Urothelium cell line (cell line): ENCODE measurements at regions not wholly inside any gene's neighbourhood (a gene's known extent, or its start where the extent isn't known, plus 50 kb on each side); places are given as distances from the start of the nearest gene placed in this dataset.

Experiments used
- DNase-seq: peaks from one replicate; pipeline ENCODE4 v3.0.0; 2011; ENCODE audit warnings: low spot score, mixed read lengths
- FAIRE-seq: peaks from 2 replicates; lab custom pipeline; 2011; peaks lifted over from hg19 to GRCh38; lab: Jason Lieb, UNC

DNA sequence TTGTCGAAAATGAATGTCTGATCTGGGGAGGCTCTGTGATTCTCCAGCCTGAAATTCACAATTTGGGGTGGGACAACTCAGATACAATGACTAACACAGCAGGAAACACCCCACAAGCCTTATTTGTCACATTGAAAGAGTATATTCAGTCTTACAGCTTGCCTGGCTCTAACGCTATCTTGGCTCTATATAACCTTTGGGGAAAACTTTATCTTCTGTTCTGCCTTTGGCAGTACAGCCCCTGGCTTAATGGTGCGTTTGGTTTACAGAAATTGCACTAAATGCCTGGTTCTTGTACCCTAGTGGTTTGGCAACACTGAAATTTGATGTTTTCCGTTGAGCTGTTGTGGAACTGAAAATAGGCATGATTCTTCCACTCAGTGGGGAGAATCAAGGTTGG lies 178.1 kb upstream of the VEGFC start:
- no peak for DNase-seq
- FAIRE-seq: no peak

DNA sequence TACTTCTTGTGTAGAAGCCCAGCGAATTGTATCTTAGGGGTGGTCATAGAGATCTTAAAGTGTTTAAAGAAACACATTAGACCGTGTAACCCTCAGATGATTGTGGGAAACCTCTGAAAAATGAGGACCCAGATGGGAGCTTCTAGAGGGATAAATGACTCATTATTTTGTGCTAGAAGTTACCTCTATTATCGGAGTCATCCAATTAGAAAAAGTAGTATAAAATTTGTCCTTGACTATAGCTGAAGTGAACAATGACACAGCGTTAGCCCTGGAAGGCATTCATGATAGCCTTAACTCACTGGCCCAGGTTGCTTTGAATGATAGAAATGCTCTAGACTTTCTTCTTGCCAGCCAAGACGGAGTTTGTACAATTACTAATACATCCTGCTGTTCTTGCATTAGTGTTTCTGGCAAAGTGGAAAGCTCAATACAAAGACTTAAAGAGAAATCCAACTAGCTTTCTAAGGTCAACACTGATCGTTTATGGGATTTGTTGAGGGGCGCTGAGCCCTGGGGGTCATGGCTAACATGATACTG lies 178.9 kb upstream of the VEGFC start:
- no peak for DNase-seq
- no peak for FAIRE-seq

DNA sequence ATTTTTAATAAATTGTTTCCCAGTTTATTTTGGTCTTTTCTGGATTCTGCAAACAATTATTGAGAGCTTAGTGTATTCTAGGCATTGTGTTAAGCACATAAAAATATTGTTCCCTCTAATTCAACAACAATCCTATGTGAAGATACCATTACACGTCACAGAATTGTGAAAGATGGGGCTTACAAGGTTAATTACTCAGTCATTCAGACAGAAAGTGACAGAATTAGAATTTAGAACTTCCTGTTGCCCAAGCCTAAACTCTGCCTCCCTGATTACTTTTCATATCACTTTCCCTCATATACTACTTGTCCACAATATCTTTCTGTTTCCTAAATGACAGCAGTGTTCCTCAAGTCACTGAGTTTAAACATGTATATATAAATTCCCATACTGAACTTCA lies 186.7 kb upstream of the VEGFC start:
- no peak for FAIRE-seq

DNA sequence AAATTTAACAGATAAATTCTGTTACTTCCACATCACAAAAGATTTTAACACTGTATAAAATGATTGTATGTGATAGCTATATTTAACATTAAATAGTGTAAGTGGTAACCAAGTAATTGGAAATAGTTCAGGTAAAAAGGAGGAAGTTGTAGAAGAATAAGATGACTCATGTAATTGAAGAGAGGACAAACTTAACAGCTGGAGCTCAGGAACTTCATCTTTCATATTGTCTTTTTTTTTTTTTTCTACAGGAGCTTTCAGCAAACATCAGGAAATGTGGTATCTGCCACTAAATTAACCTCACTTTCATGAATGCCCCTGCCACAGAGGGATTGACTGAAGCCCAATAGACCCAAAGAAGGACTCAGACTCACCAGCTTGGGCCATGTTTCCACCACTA lies 188.4 kb upstream of the VEGFC start:
- FAIRE-seq (no peak), DNase-seq (no peak)

More for the DNA sequence above, 186.7 kb upstream of the VEGFC start:
- no peak for DNase-seq

DNA sequence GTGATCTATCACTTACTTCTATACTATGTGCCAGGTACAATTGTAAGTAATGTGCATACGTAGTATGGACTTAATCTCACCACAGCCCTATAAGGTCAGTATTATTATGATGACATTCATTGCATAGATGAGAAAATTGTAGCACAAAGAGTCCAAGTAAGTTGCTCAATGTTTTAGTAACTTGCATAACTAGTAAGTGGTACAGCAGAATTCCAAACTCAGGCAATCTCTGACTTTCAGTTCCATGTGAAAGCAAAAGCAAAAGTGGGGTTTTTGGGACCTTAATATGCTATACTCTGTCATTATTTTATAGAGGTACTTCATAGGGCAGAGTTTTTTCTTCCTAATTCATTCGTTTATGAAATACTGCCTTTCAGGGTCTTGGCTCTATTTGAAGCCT lies 188.8 kb upstream of the VEGFC start:
- DNase-seq (no peak), FAIRE-seq (no peak)

DNA sequence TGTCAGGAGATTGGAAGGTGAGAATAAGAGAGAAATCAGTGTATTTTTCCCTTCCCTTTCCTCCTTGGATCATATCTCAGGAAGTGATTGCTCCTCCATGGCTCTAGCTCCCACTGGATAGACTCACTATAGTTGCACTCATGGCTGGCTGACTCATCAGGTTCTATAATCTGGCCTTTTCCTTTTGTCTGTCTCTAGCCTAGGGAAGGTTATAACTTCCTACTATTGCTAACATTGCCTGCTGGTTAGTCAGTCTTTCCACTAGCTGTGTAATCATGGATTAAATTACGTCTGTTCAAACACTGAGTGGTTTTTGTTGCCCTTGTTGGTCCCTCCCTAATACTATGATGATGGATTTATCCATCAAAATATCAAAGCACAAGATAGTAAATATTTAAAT lies 195.5 kb upstream of the VEGFC start:
- FAIRE-seq: no peak
- DNase-seq: peak; percentile 72

DNA sequence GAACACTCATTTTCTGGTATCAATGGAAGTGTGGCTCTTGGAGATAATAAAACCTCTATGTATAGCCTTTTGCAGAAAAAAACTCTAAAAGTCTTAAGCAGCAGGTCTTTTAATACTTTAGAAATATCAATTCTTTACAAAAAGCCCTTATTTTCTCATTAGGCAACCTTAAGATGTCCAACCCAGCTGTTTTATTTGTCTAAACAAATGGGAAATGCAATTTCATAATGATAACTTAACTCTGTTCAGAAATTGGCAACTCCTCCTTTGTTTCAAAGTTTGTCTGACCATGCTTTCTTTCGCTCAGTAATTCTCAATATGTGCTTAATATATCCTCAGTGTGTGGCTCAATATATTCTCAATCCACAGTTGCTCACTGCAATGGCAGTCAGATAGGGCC lies 196.5 kb upstream of the VEGFC start:
- no peak for DNase-seq
- FAIRE-seq: no peak

DNA sequence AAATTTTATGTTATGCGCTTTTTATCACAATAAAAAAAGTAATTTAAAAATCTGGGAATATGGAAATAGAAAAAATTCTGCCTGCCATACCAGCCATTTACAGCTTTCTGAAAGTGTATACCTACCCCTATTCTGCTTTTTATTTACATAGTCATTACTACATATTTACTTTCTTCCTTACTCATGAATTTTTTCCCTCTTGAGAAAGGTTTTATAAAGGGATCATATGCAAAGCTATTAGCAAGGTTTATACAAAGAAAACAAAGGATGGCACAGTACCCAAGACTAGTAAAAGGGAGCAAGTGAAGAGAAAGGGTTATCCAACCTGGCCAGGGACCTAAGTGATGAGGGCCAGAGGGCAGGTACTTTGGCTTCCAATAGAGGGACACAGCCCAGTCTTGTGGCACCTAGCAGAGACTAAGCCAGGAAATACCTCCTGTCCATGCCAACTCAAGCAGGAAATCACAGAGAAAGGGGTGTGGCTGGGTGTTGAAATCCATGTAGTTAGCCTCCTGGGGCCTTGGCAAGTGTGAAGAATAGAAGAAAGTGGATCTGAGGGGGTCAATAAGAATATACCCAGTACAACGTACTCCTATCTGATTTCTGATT lies 207.3 kb upstream of the VEGFC start:
- DNase-seq (no peak), FAIRE-seq (no peak)

DNA sequence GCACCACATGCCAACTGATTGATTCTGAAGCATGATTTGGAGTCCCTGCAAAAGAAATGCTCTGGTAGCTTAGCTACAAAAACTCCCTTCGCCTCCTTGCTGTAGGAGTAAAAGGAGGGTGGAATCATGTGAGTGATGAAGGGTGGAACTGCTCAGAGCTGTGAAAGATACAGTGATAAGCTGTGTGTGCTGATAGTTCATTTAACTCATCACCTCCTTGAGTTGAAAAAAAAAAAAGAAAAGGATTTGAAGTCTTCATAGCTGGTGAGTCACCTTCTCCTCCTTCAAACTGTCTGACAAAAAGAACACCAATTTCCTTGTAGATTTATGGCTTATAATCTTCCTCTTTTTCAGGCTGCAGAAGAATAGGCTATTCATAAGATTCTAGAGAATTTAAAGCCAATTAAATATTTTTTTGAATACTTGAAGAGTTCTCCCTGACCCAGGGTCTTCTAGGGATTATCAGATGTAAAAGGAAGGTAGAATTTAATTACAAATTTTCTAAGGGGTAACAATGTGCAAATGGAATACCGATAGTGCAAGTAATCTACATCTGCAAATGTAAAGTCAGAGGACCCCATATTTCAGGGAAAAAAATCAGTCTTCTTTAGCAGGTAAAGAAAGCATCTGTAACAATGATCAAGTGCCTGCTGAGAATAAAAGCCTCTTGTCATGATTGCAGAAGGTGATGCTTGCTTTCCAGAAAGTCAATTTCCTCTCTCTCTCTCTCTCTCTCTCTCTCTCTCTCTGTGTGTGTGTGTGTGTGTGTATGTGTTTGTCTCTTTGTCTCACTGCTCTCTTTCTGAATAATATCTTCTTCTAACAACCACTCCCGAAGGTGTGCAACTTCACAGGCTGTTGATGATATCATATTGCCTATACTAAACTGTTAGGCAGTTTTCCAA lies 208.8 kb upstream of the VEGFC start:
- FAIRE-seq: no peak
- peak; percentile 26 for DNase-seq

DNA sequence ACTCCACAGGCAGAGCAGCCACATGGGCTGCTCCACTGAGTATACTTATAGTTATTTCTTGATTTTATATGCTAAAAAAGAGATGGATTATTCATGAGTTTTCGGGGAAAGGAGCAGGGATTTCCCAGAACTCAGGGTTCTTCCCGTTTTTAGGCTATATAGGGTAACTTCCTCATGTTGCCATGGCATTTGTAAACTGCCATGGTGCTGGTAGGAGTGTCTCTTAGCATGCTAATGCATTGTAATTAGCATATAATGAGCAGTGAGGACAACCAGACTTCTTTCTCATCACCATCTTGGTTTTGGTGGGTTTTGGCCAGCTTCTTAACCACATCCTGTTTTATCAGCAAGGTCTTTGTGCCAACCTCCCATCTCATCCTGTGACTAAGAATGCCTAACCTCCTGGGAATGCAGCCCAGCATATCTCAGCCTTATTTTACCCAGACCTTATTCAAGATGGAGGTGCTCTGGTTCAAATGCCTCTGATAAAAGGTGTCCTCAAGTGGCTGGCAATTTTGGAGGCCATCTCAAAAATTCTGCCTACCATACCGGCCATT lies 213.0 kb upstream of the VEGFC start:
- DNase-seq (no peak), FAIRE-seq (no peak)

DNA sequence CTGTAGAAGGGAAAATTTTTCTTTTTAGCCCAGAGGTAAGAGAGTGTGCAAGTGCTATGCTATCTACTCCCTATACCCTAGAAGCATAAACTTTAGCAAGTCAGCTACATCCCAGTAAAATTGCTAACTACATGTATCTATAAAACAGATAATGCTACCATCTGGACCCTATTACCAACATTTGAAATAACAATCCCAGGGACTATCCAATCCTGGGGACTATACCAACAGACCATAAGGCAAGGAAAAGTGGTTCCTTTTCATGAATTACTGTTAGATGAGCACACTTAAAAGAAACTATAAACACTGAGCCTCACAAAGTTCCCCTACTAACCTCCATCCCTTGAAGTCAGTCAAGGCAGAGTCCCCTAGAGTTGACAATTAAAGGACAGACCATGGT lies 213.6 kb upstream of the VEGFC start:
- FAIRE-seq: no peak
- DNase-seq: no peak

DNA sequence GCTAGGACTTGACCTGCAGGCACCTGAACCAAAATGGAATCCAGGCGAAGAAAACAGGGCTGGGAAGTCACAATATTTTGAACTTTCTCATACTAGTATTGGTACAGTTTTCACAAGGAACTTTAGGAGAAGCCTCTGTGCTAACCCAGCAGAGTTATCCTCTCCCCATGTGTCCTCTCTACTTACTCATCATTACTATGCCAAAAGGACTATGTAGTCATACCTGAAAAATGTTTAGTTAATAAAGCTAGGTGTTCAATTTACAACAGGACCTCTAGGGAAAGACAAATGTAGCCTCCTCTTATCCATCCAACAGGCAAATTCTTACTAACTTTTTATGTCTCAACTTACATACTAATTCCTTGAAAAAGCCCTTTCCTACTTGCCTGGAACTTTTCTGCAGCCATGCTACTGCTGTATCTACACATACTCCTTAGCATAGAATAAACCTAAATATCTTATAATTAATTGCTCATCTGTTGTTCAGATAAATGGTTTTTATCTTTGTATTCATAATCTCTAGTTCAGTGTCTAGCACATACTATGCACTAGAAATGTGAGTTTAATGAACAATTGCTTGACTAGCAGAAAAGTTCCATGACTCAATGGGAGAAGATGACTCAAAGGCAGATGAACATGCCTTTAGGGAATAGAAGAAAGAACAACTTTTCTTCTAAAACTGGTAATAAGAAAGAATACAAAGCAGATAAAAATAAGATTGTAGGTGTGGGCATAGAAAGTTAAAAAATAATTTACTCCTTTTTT lies 215.5 kb upstream of the VEGFC start:
- DNase-seq: no peak

DNA sequence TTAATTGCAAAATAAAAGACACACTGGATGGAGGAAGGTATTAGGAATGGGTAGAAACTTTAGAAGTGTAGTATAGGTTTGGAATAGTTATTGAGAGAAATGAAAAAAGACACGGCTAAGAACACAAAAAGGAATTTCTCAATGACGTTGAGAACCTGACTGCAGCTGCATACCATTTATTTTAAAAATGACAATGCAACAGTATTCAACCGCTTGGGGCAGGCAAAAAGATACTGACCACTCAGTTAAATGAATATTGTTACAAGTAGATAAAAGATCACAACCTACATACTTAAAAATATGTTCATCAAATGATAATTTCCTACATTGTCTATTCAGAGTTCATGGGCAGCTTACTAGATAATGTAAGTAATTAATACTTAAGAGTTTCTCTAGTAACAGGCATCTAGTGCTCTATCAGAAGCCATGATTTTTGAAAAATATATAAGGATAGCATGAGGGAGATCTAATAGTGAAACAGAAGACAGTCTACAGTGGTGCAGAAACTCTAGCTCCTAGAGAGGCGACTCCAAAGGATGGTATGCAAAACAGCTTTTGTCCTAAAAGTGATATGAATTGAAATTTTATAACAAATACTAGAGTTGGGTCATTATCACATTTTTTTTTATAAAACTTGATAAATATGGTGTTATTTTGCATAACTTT lies 216.2 kb upstream of the VEGFC start:
- no peak for FAIRE-seq

More for the DNA sequence above, 215.5 kb upstream of the VEGFC start:
- no peak for FAIRE-seq

DNA sequence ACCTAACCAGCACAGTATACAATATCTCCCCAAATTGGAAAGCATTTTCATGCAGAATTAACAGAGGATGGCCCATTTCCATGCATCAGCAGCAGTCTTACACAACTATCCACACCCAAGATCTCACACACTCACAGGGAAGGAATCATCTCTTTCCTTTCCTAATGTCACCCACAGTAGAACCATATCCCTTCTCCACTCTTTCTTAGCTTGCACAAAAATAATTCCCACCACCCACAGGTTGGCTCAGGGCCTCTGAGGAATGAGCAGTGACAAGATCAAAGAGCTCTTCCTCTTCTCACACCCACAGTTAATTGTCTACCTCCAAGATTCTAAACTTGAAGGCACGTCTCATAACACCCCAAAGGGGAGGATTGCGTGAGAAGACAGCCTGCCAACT lies 217.7 kb upstream of the VEGFC start:
- DNase-seq (no peak), FAIRE-seq (no peak)

More for the DNA sequence above, 216.2 kb upstream of the VEGFC start:
- DNase-seq: no peak

DNA sequence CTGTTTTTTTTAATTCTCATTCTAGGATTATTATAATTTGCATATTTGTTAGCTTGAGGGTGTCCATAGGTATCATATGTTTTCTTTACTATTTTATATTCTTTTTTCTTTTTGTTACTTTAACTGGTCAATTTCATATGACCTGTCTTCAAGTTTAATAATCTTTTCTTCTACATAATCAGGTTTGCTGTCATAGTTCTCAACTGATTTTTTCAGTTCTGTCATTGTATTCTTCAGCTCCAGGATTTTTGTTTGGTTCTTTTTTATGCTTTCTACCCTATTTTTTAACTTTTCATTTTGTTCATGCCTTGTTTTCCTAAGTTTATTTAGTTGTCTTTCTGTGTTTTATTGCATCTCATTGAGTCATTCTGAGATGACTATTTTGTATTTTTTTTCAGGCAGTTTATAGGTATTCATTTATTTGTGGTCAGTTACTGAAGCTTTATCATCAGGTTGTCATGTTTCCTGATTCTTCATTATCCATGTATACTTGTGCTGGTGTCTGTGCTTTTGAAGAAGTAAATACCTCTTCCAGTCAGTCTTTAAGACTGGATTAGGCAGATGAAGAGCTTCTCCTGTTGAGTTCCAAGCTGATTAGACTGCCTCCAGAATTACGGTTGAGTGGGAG lies 220.3 kb upstream of the VEGFC start:
- DNase-seq: no peak
- no peak for FAIRE-seq

DNA sequence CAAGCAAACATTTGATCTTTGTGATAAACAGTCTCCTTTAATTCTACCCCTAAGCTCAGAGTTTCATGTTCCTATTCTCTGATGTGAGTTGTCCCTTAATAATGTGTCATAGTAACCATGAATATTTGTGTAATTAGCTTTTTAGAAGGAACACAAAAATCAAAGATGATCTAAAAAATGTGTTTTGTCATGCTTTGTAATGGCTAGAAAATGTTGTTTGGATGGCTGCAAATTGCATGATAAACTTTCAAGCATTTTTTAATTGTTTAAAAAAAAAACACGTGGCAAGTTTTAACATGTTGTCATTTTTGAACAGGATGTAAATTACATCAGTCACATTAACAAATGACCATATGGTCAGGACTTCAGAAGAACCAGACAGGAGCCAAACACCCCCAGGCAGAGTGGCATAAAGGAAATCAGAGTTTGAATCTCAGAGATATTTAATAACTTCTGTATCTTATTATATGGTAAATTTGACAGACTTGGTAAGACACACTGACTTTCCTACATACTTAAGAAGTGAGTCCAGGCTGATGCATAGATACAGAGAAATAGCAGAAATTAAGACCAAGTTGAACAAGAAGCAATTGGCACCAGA lies 223.9 kb upstream of the VEGFC start:
- FAIRE-seq (no peak), DNase-seq (no peak)

DNA sequence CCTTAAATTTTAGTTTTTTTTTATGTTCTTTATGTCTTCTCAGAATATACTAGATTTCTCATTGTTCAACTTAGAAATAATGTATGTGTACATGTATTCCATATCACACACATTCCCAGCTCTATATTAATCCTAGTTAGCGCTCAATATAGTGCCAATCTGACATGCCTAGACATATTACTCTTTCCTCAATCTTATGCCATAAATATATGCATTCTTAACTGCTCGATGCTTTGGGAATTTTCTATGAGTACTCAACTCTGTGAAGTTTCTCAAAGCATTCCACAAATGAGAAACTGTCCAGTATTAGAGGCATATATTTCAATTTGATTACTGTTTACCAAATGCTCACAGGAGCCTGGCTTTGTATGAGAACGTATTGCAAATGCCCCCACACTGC lies 231.2 kb upstream of the VEGFC start:
- FAIRE-seq: no peak
- DNase-seq: no peak

DNA sequence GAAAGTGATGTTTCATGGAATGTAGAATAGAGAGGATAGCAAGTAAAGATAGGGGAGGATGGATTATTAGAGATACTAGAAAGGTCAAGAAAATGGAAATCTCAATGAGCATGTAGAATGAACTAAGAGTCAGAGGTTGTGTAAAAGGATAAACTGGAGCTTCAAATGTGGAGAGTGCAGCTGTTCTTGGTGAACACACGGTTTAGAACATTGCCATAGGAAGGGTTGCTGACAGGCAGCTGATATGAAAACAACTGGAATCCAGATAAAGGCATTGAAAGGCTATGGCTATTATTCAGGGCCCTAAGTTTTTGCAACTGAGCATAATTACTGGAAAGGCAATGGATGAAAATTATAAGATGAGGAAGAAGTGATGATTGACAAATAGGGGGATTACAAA lies 239.6 kb upstream of the VEGFC start:
- no peak for FAIRE-seq
- DNase-seq: no peak

DNA sequence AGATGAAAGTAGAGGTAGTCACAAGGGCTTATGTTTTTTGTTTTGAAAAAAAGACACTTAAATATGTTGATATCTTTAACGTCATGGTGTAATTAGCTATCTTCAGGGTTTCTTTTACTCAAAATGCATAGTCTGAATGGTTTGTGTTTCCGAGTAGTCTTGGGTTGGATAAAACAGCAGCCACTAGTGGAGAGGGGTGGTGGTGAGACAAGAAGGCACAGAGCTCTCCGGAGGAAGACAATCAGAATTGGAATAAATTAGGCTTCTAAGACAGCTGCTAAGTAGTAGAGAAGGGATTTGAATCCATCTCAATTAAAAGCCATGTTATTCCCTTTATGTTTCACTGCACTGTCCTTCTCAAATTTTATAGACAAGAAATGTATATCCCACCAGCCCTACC lies 240.4 kb upstream of the VEGFC start:
- DNase-seq (no peak), FAIRE-seq (no peak)

DNA sequence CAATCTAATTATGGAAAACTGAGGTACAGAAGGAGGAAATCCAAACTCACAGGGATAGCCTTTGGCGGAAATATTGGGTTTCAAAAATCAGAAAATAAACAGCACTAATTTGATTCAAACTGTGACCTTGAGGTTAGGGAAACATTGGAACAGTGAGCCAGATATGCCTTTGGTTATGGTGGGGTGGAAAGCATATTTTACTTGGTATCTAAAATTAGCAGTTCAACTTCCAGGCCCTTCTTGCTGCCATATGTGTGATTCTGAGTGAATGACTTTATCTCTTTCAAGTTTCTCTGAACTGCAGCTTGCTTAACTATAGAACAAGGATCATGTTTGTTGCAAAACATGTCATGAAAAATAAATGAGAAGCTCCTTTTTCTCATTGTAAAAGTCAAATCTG lies 240.9 kb upstream of the VEGFC start:
- FAIRE-seq (no peak), DNase-seq (no peak)
